HG02610 (cell line): ENCODE measurements at regions not wholly inside any gene's neighbourhood (a gene's known extent, or its start where the extent isn't known, plus 50 kb on each side); places are given as distances from the start of the nearest gene placed in this dataset.
"Not testable (repeated sequence)": the region's sequence is repeated elsewhere in the genome, so short reads cannot be mapped to it uniquely, and the experiment has no call there.

Source experiments
- ATAC-seq: cut with Tn5 transposase; IDR thresholded peaks from one replicate; pipeline ENCODE4 v1.9.1; 2021; ENCODE audit warnings: mild to moderate bottlenecking, moderate library complexity; ENCODE audit not compliant: unreplicated experiment

DNA sequence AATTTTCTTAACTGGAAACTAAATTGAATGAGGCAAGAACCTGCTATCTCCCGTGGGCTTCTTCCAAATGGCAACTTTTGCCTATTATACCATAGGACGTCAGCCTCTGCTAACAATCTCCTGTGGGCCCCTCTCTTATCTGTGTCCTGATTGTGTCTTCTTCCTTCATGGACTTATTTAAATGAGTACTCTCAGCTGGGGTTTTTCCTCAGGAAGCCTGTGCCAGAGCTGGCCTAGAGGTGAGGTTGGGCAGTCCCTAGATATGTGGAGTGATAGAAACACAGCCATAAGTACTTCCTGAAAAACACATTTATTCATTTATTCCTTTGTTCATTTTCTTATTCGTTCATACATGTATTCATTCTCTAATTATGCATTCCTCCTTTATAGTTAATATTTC, 712.5 kb upstream of the SLIT2 start:
- no peak for ATAC-seq

DNA sequence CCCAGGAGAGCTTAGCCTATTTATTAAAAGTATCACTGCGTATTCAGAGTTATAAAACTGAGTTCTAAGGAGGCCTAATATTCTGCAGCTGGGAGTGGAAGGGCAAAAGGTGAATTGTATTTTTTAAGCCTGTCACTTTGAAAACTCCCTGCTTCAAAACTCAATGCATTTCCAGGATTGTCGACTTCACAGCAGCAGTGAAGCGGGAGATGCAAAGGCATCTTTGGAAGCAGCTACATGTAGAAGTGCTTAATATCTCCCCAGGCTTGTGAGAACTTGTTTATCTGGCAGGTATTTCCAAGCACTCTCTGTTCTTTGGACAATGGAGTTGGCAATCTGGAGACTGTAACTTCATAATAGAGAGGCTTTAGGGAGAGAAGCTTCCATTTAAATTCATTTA, 717.5 kb upstream of the SLIT2 start:
- no peak for ATAC-seq

DNA sequence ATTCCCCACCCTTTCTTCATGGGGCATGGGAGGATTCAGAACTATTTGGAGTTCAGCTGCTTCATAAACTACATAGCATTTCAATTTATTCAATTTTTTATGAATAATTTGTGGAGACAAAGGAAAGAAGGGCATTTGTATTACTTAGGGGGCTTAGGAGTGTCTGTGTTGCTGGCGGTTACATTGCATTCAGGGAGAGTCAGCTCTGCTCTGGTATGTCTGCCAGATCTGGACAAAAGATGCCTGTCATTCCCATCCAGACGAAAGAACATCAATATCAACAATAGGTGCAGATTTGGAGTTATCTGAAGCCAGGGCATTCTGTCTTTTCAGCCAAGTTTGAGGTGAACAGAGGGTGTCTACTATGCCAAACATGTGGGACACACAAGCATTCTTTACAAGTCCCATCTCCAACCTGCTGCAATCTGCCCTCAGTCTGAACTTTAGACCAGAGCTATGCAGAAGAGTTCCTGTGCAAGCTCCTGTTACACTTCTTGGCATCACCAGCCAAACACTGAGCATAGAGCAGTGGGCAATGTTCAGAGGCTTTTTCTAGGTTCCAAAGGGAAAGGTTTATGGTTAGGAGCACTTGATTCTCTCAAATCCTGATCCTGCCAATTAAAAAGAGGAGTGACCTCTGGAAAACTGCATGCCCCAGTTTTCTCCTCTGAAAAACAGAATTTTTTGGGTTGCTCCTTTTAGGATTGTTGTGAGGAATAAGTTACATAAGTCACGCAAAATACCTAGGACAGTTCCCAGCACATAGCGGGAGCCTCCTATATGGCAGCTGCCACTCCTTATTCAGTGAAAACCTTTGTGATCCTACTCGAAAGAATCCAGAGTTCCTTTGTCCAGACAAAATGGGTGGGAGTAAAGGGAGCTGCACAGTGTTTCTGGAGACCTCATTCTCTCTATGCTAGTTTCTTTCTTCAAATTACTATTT, 719.5 kb upstream of the SLIT2 start:
- ATAC-seq, result no peak

DNA sequence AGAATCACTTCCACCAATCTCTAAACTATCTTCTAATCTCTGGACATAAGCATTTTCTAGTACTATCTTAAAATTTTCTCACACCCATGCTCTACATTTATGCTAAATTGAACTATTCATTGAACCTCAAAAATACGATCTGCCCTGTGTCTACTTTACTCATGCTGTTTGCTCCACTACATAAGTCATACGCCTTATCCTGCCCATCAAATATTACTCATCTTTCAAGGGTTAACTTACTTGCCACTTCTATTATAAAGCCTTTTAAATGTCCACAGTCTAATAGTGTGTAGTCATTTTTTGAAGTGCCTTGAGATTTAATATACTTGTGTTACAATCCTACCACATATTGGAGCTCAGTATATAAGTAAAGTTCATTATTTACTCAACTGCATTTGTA, 727.7 kb upstream of the SLIT2 start:
- no peak for ATAC-seq

DNA sequence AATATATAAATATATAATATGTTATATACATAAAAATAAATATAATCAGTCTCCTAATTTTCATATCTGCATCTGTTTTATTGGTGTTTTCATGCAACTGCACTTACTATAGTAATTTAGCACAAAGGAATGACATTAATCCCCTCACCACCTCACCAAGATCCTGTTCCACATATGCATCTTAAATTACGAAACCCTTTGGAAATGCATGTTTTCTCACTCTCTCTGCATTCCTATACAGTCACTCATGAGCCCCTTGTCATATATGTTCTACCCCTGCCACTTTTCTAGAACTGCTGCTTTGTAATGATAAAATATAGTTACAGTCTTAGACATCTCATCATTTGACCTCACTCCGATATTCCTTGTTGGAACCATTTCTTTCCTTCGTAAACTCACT, 728.7 kb upstream of the SLIT2 start:
- ATAC-seq, result no peak

DNA sequence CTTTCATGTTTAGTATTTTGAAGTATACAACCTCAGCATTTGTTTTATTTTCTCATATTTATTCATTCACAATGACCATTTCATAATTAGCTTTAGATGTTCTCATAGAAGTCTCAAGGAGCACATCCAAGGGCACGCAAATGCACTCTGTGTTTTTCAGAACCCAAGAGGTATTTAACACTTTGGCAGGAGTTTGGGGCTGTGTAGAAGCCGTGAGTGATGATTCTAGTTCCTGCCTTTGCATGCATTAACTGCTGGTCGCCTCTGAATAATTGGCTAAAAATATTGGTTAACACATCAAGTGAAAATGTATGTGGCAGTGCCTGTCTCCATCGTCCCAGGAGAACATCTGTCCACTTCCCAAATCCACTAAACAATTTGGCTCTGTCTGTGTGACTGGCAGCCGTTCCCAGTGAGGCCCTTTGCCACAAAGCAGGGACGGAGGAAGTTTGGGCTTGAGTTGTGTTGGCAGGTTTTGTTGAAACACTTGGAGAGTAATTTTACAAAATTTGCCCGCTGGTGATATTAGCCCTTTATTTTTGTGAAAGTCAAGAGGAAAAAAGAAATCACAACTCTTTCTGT, 730.7 kb upstream of the SLIT2 start:
- ATAC-seq, result no peak

DNA sequence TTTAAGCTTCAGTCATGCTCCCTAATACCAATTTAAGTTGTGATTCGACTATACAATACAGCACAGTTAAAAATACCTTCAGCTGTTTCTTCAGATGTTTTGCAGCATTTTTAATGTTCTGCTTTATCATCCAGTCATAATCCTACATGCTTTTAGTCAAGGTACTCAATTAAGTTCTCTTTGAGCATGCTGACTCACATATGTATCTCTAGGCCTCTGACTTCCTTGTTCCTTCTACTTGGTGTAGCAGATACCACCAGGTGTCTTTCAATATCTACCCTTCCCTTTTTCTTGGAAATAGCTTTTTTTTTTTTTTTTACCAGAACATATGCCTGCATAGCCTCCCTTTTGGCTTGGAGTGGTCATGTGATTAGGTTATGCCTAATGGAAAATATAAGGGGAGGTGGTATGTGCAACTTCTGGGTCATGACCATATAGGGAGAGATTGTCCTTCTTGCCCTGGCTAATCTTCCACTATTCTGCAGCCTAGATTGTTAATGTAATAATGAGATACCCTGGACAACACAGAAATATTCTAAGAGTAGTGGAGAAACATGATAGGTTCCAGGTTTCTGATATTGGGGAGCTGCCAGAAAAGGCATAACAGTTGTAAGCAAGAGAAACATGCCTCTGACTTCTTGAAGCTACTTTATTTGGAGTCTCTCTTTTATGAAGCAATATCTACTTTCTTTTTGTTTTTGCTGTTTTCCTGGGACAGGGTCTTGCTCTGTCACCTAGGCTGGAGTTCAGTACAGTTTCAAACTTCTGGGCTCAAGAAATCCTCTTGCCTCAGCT, 737.2 kb upstream of the SLIT2 start:
- no peak for ATAC-seq

DNA sequence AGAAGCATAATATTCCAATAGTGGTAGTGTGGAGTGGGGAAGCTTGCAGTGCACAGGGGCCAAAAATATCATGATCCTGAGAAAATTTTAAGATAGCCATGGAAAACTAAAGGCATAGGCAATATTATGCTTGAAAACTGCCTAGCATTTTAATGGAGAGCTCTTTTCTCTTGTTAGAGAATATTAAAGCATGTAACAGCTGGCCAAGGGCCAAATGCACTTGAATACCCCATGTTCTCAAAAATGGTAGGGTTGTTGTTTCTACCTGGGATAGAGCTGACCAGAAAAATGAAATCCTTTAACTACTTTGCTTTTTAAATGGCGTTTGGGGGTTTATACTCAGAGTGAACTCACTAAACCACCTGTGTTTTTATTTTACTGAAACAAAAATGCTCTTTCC, 739.6 kb upstream of the SLIT2 start:
- ATAC-seq, result no peak

DNA sequence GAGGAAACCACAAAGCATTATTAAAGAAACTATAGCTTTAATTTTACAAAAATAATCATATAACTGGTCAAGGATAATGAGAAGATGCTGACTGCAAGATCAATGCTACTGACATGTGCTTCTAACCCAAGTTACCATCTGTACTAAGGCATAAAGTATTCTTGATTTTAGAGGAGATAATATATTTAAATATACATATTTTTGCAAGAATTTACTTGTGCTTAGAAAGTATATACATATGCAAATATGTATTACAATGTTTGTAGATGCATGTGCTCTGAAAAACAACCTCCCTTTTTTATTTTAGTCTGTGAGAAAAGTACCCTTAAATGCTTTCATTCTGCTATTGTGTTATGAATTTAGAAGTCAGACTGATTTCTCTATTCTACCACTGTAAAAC, 740.7 kb upstream of the SLIT2 start:
- ATAC-seq, result no peak

DNA sequence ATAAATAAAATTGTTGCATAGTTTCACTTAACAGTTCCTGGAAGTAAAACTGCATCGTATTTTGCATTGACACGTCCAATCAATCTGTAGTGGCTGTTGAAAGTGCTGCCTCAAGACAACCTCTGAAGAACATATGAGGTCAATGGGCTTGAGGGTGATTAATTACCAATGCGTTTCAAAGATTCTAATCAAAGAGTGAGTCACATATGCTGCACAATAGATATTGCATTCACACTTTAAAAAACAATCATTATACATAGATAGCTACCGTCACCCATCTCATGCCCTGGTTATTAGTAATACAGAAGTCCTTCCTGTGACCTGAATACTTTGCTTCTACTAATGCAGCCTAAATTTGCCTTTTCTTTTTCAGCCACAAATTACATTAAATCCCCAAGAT, 743.3 kb upstream of the SLIT2 start:
- ATAC-seq, result no peak

DNA sequence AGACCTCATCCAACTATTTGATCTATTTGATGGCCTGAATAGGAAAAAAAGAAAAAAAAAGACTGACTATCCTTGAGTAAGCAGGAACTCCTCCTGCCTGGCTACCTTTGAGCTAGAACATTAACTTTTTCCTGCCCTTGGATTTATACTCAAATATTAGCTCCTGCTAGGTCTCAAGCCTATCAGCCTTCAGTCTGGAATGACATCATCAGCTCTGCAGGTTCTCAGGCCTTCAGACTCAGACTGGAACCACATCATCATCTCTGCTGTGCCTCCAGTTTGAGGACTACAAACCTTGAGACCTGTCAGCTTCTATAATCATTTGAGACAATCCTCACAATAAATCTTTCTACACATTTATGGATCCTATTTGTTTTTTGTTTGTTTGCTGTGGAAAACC, 754.0 kb upstream of the SLIT2 start:
- no peak for ATAC-seq

DNA sequence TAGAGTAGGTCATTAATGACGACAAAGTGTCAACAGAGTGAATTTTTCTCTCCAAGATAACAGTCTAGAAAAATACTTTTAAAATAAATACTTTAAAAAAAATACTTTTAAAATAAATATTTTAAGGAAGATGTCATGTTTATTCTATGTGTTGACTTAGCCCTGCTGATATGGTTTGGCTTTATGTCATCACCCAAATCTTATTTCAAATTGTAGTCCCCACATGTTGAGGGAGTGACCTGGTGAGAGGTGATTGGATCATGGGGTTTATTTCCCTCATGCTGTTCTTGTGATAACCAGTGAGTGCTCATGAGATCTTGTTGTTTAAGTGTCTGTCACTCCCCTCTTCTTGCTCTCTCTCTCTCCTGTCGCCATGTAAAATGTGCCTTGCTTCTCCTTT, 754.9 kb upstream of the SLIT2 start:
- no peak for ATAC-seq

DNA sequence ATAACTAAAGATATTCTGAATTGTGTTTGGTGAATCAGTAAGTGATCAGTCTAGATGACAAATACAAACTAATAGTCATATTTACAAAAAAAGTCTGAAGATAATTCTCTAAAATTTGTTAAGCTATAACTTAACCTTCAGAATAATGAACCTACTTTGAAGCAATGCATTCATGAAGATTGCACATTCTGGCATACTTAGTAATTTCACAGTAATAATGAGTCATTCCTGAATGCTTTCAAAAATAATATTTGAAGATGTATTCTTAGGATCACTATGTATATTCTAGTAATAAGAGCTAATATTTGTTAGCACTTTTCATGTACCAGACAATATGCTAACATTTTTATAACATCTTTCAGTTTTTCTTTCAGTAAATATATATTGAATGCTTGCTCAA, 756.7 kb upstream of the SLIT2 start:
- no peak for ATAC-seq

DNA sequence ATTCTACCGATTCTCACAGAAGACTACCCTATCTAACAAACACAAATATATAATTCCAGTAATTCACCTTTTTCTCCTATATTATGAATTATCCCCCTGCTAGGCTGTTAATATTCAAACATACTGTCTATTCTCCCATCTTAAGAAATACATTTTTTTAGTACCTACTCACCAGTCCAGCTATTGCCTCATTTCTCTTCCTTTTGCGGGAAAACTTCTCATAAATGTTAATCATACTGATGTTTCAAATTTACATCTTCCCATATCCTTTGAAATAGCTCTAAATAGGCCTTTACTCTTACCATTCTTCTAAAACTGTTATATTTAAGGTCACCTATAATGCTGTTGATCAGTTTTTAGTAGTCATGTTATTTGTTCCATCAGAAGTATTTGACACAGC, 759.1 kb upstream of the SLIT2 start:
- no peak for ATAC-seq

DNA sequence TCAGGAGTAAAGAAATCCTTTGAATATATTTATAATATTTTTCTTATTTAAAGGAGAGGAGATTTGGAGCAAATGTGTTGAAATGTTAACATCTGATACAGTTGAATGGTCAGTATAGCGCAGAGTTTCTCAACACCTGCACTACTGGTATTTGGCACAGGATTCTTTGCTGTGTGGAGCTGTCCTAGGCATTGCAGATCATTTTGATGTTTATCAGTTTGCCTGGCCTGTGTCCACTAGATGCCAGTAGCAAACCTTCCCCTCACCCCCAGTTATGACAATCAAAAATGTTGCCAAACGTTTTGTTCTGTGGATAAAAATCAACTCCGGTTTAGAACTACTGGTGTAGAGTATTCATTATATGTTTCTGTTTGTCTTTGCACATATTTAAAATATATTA, 765.3 kb upstream of the SLIT2 start:
- ATAC-seq, result no peak

DNA sequence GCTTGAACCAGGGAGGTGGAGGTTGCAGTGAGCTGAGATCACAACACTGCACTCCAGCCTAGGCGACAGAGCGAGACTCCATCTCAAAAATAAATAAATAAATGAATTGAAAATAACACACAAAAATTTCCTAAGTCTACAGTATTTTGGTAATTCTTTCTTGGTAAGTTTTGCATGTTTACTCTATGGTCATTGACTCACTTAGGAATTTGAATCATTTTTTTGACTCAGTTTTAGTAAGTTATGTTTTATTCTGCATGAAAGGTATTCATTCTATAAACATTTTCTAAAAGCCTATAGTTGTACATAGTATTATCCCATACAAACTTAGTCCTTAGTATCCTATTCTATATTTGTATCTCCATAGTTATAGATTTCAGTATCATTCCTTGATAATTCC, 772.9 kb upstream of the SLIT2 start:
- no peak for ATAC-seq

DNA sequence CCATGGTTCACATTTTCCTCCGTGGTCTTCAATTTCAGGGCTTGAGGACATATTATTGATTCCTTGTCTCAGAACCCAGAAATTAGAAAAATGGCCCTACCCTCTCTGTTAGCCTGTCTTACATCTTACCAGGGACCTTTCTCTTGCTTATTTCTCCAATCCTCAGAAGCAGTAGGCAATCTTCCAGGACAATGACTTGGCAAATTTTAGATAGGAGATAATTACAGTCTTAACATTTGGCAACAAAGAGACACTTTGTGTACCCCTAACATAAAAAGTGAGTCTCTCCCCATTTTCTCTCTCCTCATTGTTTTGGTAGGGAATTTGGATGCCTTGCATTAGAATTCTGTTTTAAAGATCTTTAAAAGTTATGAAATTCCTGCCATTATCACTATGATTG, 778.1 kb upstream of the SLIT2 start:
- no peak for ATAC-seq

DNA sequence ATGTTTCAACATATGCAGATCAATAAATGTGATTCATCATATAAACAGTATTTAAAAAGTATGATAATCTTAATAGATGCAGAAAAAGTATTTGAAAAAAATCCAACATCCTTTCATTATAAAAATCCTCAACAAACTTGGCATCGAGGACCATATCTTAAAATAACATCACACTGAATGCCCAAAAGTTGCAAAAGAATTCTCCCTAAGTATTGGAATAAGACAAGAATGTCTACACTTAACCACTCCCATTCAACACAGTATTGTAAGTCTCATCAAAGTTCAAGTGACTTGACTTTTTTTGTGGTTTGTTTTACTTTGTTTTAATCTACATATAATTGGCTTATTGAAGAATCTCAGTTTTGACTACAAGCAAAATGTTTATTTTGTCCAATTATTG, 779.0 kb upstream of the SLIT2 start:
- no peak for ATAC-seq

DNA sequence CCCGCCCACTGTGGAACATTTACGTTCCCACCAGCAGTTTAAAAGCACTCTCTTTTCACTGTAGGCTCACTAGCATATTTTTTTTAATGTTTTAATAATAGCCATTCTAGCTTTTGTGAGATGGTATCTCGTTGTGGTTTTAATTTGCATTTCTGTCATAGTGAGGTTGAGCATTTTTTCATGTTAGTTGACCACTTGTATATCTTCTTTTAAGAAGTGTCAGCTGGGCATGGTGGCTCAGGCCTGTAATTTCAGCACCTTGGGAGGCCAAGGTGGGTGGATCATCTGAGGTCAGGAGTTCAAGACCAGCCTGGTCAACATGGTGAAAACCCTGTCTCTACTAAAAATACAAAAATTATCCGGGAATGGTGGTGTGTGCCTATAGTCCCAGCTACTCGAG, 781.7 kb upstream of the SLIT2 start:
- not testable (repeated sequence) for ATAC-seq

DNA sequence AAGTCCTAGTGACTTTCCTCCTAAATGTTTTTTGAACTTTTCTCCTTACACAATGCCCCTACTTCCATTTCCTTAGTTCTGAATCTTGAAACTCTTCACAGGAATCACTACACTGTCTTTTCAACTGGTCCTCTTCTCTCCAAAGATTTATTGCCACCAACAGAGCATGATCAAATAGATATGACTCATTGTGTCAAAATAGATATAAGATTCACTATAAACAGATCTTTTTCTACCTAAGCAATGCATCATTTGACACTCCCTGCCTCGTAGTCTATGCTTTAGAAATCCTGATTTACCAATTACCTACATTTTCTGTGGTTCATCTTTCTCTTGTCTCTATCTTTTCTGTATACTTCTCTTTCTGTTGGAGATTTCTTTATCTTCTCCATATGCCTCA, 789.6 kb upstream of the SLIT2 start:
- ATAC-seq, result no peak

DNA sequence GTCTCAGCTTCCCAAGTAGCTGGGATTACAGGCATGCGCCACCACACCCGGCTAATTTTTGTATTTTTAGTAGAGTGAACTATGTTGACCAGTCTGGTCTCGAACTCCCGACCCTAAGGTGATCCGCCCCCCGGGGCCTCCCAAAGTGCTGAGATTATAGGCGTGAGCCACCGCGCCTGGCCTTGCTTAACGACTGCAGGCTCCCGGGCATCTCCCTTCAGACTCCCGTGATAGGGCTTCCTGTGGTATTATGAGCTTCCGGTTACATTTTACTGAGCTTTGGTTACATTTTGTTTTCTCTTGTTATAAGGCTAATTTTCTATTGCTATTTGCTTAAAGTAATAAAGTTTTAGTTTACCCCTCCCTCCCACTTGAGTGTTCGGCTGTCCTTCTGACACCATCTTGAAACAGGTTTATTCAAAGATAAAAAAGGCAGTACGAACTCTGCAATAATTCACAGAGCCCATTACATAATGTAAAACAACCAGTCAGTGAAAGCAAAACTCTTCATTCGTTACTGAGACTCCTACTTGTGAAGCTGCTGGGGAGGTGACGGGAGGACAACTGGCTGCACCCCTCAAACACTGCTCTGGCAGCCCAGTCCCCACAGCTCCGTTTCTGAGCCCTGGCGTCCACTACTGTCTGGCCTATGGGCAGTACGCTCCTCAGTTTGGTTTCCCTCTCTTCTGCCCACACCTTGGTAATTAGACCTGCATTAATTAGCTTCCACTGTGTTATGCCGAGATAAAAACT, 795.7 kb upstream of the SLIT2 start:
- ATAC-seq, result no peak
